IMR-90 (cell line): ENCODE measurements at regions not wholly inside any gene's neighbourhood (a gene's known extent, or its start where the extent isn't known, plus 50 kb on each side); places are given as distances from the start of the nearest gene placed in this dataset.

Source experiments
- CEBPB ChIP-seq: IDR thresholded peaks from 2 replicates; pipeline ENCODE4 v1.6.1; 2012; ENCODE audit warnings: low read depth, low read length, improper control_type of control experiment
- CHD1 ChIP-seq: IDR thresholded peaks from 2 replicates; pipeline ENCODE4 v1.6.1; 2012; ENCODE audit warnings: low read depth, low read length, improper control_type of control experiment
- CTCF ChIP-seq: conservative IDR thresholded peaks from 2 replicates; pipeline ENCODE4 v1.5.1; 2012; ENCODE audit warnings: mild to moderate bottlenecking, low read depth, low read length, improper control_type of control experiment
- ELK1 ChIP-seq: fragments of 150-350 bp; IDR thresholded peaks from 2 replicates; pipeline ENCODE4 v1.6.1; 2016; ENCODE audit warnings: low read depth, mild to moderate bottlenecking, low read length, moderate library complexity, borderline replicate concordance
- FOS ChIP-seq: fragments of 150-350 bp; IDR thresholded peaks from 2 replicates; pipeline ENCODE4 v1.6.1; 2016; ENCODE audit warnings: low read depth, low read length
- MXI1 ChIP-seq: IDR thresholded peaks from 2 replicates; pipeline ENCODE4 v1.6.1; 2012; ENCODE audit warnings: low read depth, mild to moderate bottlenecking, low read length, moderate library complexity, borderline replicate concordance
- NFE2L2 ChIP-seq: fragments of 150-350 bp; IDR thresholded peaks from 2 replicates; pipeline ENCODE4 v1.6.1; 2016; ENCODE audit warnings: low read depth, mild to moderate bottlenecking, low read length
- POLR2A ChIP-seq: IDR thresholded peaks from 2 replicates; pipeline ENCODE4 v1.6.1; 2012; ENCODE audit warnings: mild to moderate bottlenecking, low read depth, low read length
- RFX5 ChIP-seq: IDR thresholded peaks from 2 replicates; pipeline ENCODE4 v1.8.0; 2012; ENCODE audit warnings: low read depth, mild to moderate bottlenecking, low read length, moderate library complexity
- SMC3 ChIP-seq: fragments of 150-350 bp; IDR thresholded peaks from 2 replicates; pipeline ENCODE4 v1.6.1; 2016; ENCODE audit warnings: low read depth, mild to moderate bottlenecking, antibody characterized with exemption, low read length, moderate library complexity

DNA sequence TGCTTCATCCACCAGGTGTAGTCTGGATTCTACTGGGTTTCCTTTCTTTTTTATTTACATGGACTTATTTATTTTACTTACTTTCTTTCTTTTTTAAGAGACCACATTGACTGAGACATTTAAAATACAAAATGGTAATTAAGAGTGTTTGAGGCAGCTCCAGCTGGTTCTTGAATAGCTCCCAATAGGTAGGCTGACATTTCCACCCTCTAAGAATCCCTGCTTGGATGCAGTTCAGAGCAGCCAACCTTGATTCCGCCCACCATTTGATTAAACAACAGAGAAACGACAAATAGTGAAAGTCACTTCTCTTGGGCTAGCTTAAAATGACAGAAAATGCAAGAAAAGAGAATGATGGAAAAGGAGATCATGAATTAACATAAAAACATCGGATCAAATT lies 270.5 kb downstream of the TUSC7 start:
- no peak for TF ChIP-seq CTCF
- TF ChIP-seq CEBPB: no peak
- no peak for TF ChIP-seq NFE2L2
- TF ChIP-seq POLR2A: no peak
- no peak for TF ChIP-seq ELK1
- TF ChIP-seq MXI1: no peak
- no peak for TF ChIP-seq SMC3
- no peak for TF ChIP-seq CHD1
- TF ChIP-seq RFX5: no peak
- no peak for TF ChIP-seq FOS
